ENCODE measurements at regions not wholly inside any gene's neighbourhood (a gene's known extent, or its start where the extent isn't known, plus 50 kb on each side); places are given as distances from the start of the nearest gene placed in this dataset.

GRCh38 chr3:4904811-4905695 is 74.2 kb upstream of the BHLHE40 start:
- Histone ChIP-seq H3K4me3 (ENCODE audit: insufficient read depth, low read depth, low read length) (no peak overlapping the region), H3K9ac (ENCODE audit: low read depth, low read length) (no peak overlapping the region), H2AFZ (replicated peaks; ENCODE audit: low read length, poor library complexity) (no peak overlapping the region), H2AK5ac (ENCODE audit: low read depth, low read length) (no peak overlapping the region), H3K9me3 (ENCODE audit: control insufficient read depth, insufficient read depth, low read length) (no peaks in the 10 kb centered on the region), H3K4me1 (ENCODE audit: control insufficient read depth, insufficient read depth, low read length) (no peaks in the 10 kb centered on the region), H2BK5ac (ENCODE audit: low read depth, low read length, poor library complexity, severe bottlenecking) (no peak overlapping the region), H3K79me1 (ENCODE audit: low read depth in 1 of 2, low read length in 2 of 2) (no peaks in the 10 kb centered on the region), H2AK9ac (replicated peaks; ENCODE audit: low read depth, low read length, poor library complexity) (no peak overlapping the region), H3K36me3 (ENCODE audit: control insufficient read depth, insufficient read depth, low read length) (no peaks in the 10 kb centered on the region), H3K18ac (ENCODE audit: low read depth, low read length) (no peak overlapping the region), H3K4ac (ENCODE audit: low read depth, low read length) (no peak overlapping the region), H3K4me2 (ENCODE audit: low read depth, low read length) (no peak overlapping the region), H3K9me1 (ENCODE audit: insufficient read depth, low read length) (peaks cover 3% of the 10 kb centered on the region), H4K20me1 (ENCODE audit: insufficient read depth, low read length) (no peaks in the 10 kb centered on the region), H3K27ac (ENCODE audit: insufficient read depth, low read length) (no peak overlapping the region), H3K56ac (ENCODE audit: extremely low read depth, insufficient read depth, low read length) (no peak overlapping the region), H4K8ac (ENCODE audit: low read depth in 2 of 2, low read length in 2 of 2) (no peak overlapping the region), H2BK15ac (ENCODE audit: low read depth, low read length) (no peak overlapping the region), H3K14ac (replicated peaks; ENCODE audit: low read depth, low read length) (no peak overlapping the region), H3K27me3 (ENCODE audit: control insufficient read depth, insufficient read depth, low read length) (peaks cover 1% of the 10 kb centered on the region; the same call in 1 of the 2 replicates), H2BK20ac (ENCODE audit: low read depth, low read length) (no peak overlapping the region), H3K23ac (ENCODE audit: low read depth, low read length) (no peak overlapping the region), H4K91ac (ENCODE audit: insufficient read depth, low read depth, low read length) (no peak overlapping the region), H2BK120ac (ENCODE audit: low read depth, low read length) (no peak overlapping the region), H4K5ac (ENCODE audit: low read depth, low read length) (no peak overlapping the region)
- in situ Hi-C loops (cut with MboI; ENCODE audit: low sequenced_read_pairs): loop anchor here (10.0 kb wide), 1 partner anchor 50 kb away; no protein-coding TSS in a partner anchor
- intact Hi-C loops (cut with micrococcal nuclease): no loop called here
- ATAC-seq (ENCODE audit: low read depth): no peak
- no peak for TF ChIP-seq POLR2A (IDR thresholded peaks at IDR 0.05; ENCODE audit: low read depth, low read length)
- TF ChIP-seq BHLHE40 (IDR thresholded peaks at IDR 0.05; ENCODE audit: low read depth, low read length): no peak
- TF ChIP-seq CHD1 (IDR thresholded peaks at IDR 0.05; ENCODE audit: low read depth, low read length): no peak
- TF ChIP-seq NFE2L2 (IDR thresholded peaks at IDR 0.05; ENCODE audit: low read depth, low read length): no peak
- TF ChIP-seq, protein P1, sequence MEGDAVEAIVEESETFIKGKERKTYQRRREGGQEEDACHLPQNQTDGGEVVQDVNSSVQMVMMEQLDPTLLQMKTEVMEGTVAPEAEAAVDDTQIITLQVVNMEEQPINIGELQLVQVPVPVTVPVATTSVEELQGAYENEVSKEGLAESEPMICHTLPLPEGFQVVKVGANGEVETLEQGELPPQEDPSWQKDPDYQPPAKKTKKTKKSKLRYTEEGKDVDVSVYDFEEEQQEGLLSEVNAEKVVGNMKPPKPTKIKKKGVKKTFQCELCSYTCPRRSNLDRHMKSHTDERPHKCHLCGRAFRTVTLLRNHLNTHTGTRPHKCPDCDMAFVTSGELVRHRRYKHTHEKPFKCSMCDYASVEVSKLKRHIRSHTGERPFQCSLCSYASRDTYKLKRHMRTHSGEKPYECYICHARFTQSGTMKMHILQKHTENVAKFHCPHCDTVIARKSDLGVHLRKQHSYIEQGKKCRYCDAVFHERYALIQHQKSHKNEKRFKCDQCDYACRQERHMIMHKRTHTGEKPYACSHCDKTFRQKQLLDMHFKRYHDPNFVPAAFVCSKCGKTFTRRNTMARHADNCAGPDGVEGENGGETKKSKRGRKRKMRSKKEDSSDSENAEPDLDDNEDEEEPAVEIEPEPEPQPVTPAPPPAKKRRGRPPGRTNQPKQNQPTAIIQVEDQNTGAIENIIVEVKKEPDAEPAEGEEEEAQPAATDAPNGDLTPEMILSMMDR (conservative IDR thresholded peaks at IDR 0.05; ENCODE audit: low read depth, low read length): no peak
- TF ChIP-seq MAFK (IDR thresholded peaks at IDR 0.05; ENCODE audit: low read depth, low read length): no peak
- no peak for TF ChIP-seq MAZ (IDR thresholded peaks at IDR 0.05; ENCODE audit: borderline replicate concordance, low read depth, low read length)
- TF ChIP-seq CEBPB (IDR thresholded peaks at IDR 0.05; ENCODE audit: low read depth, low read length): peak; percentile 99
- no peak for TF ChIP-seq RFX5 (IDR thresholded peaks at IDR 0.05; ENCODE audit: low read depth, low read length)
- peak; percentile 24 for DNase-seq
- BruUV-seq (replicated peaks): no TSS peak
- ChIA-PET POLR2A (ENCODE audit: unreplicated experiment) (no interaction called here), CTCF (no interaction called here)
- dilution Hi-C loops (cut with HindIII; ENCODE audit: low sequenced_read_pairs, unreplicated experiment): no loop called here
- no CpG with 5 or more reads among the region's 9 CpGs for WGBS, 2 experiments (ENCODE audit: extremely low coverage in 2 of 2, insufficient read length in 1 of 2)

All from IMR-90 (cell line).